ENCODE measurements at regions not wholly inside any gene's neighbourhood (a gene's known extent, or its start where the extent isn't known, plus 50 kb on each side); places are given as distances from the start of the nearest gene placed in this dataset.

GRCh38 chr6:21414065-21414464 lies 179.5 kb upstream of the SOX4 start:
- H3K79me2 ChIP-seq (ENCODE audit: insufficient read depth, low read length), result no peaks in the 10 kb centered on the region
- H3K9me3 ChIP-seq (ENCODE audit: low read length), result no peaks in the 10 kb centered on the region
- H2AFZ ChIP-seq (ENCODE audit: low read length), result no peak overlapping the region
- H3K4me3 ChIP-seq (ENCODE audit: low read depth, low read length, poor library complexity, severe bottlenecking), result no peak overlapping the region
- TF ChIP-seq EZH2 (IDR thresholded peaks at IDR 0.05; ENCODE audit: borderline replicate concordance, low read length) (no peak), CTCF (IDR thresholded peaks at IDR 0.05; ENCODE audit: low read length) (no peak)
- no peak overlapping the region for H3K9ac ChIP-seq (ENCODE audit: low read length)
- H3K36me3 ChIP-seq (ENCODE audit: insufficient read depth, low read length), result no peaks in the 10 kb centered on the region
- H3K4me2 ChIP-seq (ENCODE audit: low read length), result no peak overlapping the region
- H3K27ac ChIP-seq (ENCODE audit: low read depth, low read length, poor library complexity, severe bottlenecking), result no peak overlapping the region
- H3K4me1 ChIP-seq (ENCODE audit: insufficient read depth, low read length, severe bottlenecking), result no peaks in the 10 kb centered on the region
- H4K20me1 ChIP-seq (ENCODE audit: insufficient read depth, low read length), result no peaks in the 10 kb centered on the region
- no peaks in the 10 kb centered on the region for H3K27me3 ChIP-seq (ENCODE audit: insufficient read depth, low read length)
- no peaks in the 10 kb centered on the region for H3F3A ChIP-seq (ENCODE audit: insufficient read depth, low read length)
- H3K9me2 ChIP-seq (ENCODE audit: low read depth, low read length), result no peaks in the 10 kb centered on the region

GRCh38 chr6:21420146-21420878 lies 173.2 kb upstream of the SOX4 start:
- H3K9me2 ChIP-seq (ENCODE audit: low read depth, low read length), result no peaks in the 10 kb centered on the region
- no peaks in the 10 kb centered on the region for H4K20me1 ChIP-seq (ENCODE audit: insufficient read depth, low read length)
- no peak overlapping the region for H3K9ac ChIP-seq (ENCODE audit: low read length)
- H3F3A ChIP-seq (ENCODE audit: insufficient read depth, low read length), result no peaks in the 10 kb centered on the region
- no peaks in the 10 kb centered on the region for H3K36me3 ChIP-seq (ENCODE audit: insufficient read depth, low read length)
- H3K9me3 ChIP-seq (ENCODE audit: low read length), result no peaks in the 10 kb centered on the region
- H3K4me3 ChIP-seq (ENCODE audit: low read depth, low read length, poor library complexity, severe bottlenecking), result no peak overlapping the region
- H2AFZ ChIP-seq (ENCODE audit: low read length), result no peak overlapping the region
- TF ChIP-seq CTCF (IDR thresholded peaks at IDR 0.05; ENCODE audit: low read length) (no peak), EZH2 (IDR thresholded peaks at IDR 0.05; ENCODE audit: borderline replicate concordance, low read length) (no peak)
- no peaks in the 10 kb centered on the region for H3K4me1 ChIP-seq (ENCODE audit: insufficient read depth, low read length, severe bottlenecking)
- H3K27ac ChIP-seq (ENCODE audit: low read depth, low read length, poor library complexity, severe bottlenecking), result no peak overlapping the region
- no peaks in the 10 kb centered on the region for H3K27me3 ChIP-seq (ENCODE audit: insufficient read depth, low read length)
- H3K79me2 ChIP-seq (ENCODE audit: insufficient read depth, low read length), result no peaks in the 10 kb centered on the region
- no peak overlapping the region for H3K4me2 ChIP-seq (ENCODE audit: low read length)

- Histone ChIP-seq H3K4me1 (ENCODE audit: insufficient read depth, low read length, severe bottlenecking) (no peaks in the 10 kb centered on the region), H4K20me1 (ENCODE audit: insufficient read depth, low read length) (no peaks in the 10 kb centered on the region), H3K9me2 (ENCODE audit: low read depth, low read length) (no peaks in the 10 kb centered on the region), H3K9me3 (ENCODE audit: low read length) (no peaks in the 10 kb centered on the region), H3K4me3 (ENCODE audit: low read depth, low read length, poor library complexity, severe bottlenecking) (no peak overlapping the region), H3K27ac (ENCODE audit: low read depth, low read length, poor library complexity, severe bottlenecking) (no peak overlapping the region), H3K27me3 (ENCODE audit: insufficient read depth, low read length) (no peaks in the 10 kb centered on the region), H3F3A (ENCODE audit: insufficient read depth, low read length) (no peaks in the 10 kb centered on the region), H3K9ac (ENCODE audit: low read length) (no peak overlapping the region), H2AFZ (ENCODE audit: low read length) (no peak overlapping the region), H3K36me3 (ENCODE audit: insufficient read depth, low read length) (no peaks in the 10 kb centered on the region), H3K79me2 (ENCODE audit: insufficient read depth, low read length) (no peaks in the 10 kb centered on the region), H3K4me2 (ENCODE audit: low read length) (no peak overlapping the region)
- TF ChIP-seq CTCF (IDR thresholded peaks at IDR 0.05; ENCODE audit: low read length) (no peak), EZH2 (IDR thresholded peaks at IDR 0.05; ENCODE audit: borderline replicate concordance, low read length) (no peak)
Measured at GRCh38 chr6:21420926-21421325, 172.6 kb upstream of the SOX4 start.

Measured in OCI-LY1 (cell line).